ENCODE measurements at regions not wholly inside any gene's neighbourhood (a gene's known extent, or its start where the extent isn't known, plus 50 kb on each side); places are given as distances from the start of the nearest gene placed in this dataset.

- TF ChIP-seq CTCF (IDR thresholded peaks at IDR 0.05) (no peak), EP300 (IDR thresholded peaks at IDR 0.05) (no peak), POLR2A (IDR thresholded peaks at IDR 0.05; ENCODE audit: low read depth) (no peak)
Observed at GRCh38 chr9:13587571-13587970, 308.1 kb upstream of the MPDZ start.

All from esophagus muscularis mucosa (tissue), 4 donors.